NOMO-1 treated with DMSO at 0.1 percent for 48 hours (cell line): ENCODE measurements at regions not wholly inside any gene's neighbourhood (a gene's known extent, or its start where the extent isn't known, plus 50 kb on each side); places are given as distances from the start of the nearest gene placed in this dataset.
"Not testable (repeated sequence)": the region's sequence is repeated elsewhere in the genome, so short reads cannot be mapped to it uniquely, and the experiment has no call there.

Source experiments
- DNase-seq: peaks from one replicate; lab custom pipeline; 2025; ENCODE audit not compliant: unreplicated experiment; lab: John Stamatoyannopoulos, UW

GRCh38 chr6:12543953-12544352, 172.6 kb upstream of the PHACTR1 start:
- DNase-seq: no peak

GRCh38 chr6:12544821-12545565, 171.6 kb upstream of the PHACTR1 start:
- no peak for DNase-seq

GRCh38 chr6:12545619-12546409, 170.8 kb upstream of the PHACTR1 start:
- DNase-seq: no peak

- DNase-seq: no peak
Observed at GRCh38 chr6:12546410-12547002, 170.1 kb upstream of the PHACTR1 start.

- no peak for DNase-seq
Observed at GRCh38 chr6:12548526-12548925, 168.0 kb upstream of the PHACTR1 start.

GRCh38 chr6:12549445-12549844, 167.1 kb upstream of the PHACTR1 start:
- DNase-seq: not testable (repeated sequence)

GRCh38 chr6:12554820-12555219, 161.7 kb upstream of the PHACTR1 start:
- not testable (repeated sequence) for DNase-seq

GRCh38 chr6:12555267-12555666, 161.3 kb upstream of the PHACTR1 start:
- DNase-seq: no peak

GRCh38 chr6:12555781-12556180, 160.8 kb upstream of the PHACTR1 start:
- no peak for DNase-seq

- DNase-seq: no peak
Observed at GRCh38 chr6:12557765-12558164, 158.8 kb upstream of the PHACTR1 start.

GRCh38 chr6:12560315-12560714, 156.3 kb upstream of the PHACTR1 start:
- DNase-seq: no peak

GRCh38 chr6:12566618-12567123, 149.9 kb upstream of the PHACTR1 start:
- no peak for DNase-seq

- DNase-seq: no peak
Observed at GRCh38 chr6:12567682-12568081, 148.9 kb upstream of the PHACTR1 start.

GRCh38 chr6:12569646-12570045, 146.9 kb upstream of the PHACTR1 start:
- no peak for DNase-seq

GRCh38 chr6:12570461-12571030, 146.0 kb upstream of the PHACTR1 start:
- no peak for DNase-seq

- DNase-seq: no peak
Observed at GRCh38 chr6:12572896-12573827, 143.4 kb upstream of the PHACTR1 start.

GRCh38 chr6:12575961-12576360, 140.6 kb upstream of the PHACTR1 start:
- DNase-seq: no peak

- DNase-seq: no peak
Observed at GRCh38 chr6:12576389-12576788, 140.2 kb upstream of the PHACTR1 start.

- no peak for DNase-seq
Observed at GRCh38 chr6:12577124-12577850, 139.3 kb upstream of the PHACTR1 start.

GRCh38 chr6:12578097-12578496, 138.5 kb upstream of the PHACTR1 start:
- no peak for DNase-seq
